Omental fat pad (tissue), 3 donors: ENCODE measurements at regions not wholly inside any gene's neighbourhood (a gene's known extent, or its start where the extent isn't known, plus 50 kb on each side); places are given as distances from the start of the nearest gene placed in this dataset.

Experiments
- ATAC-seq: fragments of 150-250 bp; one replicate; pipeline ENCODE4 v1.9.1; 2016; ENCODE audit warnings: mild to moderate bottlenecking, moderate library complexity; ENCODE audit not compliant: low FRiP score
- DNase-seq: peaks from one replicate; pipeline ENCODE4 v3.0.0-alpha.2; 2019; ENCODE audit warnings: low spot score
- CTCF ChIP-seq, 3 donors: fragments of 450-650 bp; IDR thresholded peaks; one replicate each; pipeline ENCODE4 v1.5.1; 2016 to 2017; ENCODE audit warnings: antibody characterized with exemption in 3 of 3, mild to moderate bottlenecking in 3 of 3, moderate library complexity in 2 of 3

- ATAC-seq (no peak), DNase-seq (no peak)
Measured at GRCh38 chr2:241943209-241943850, 73.8 kb downstream of the RTP5 start.

GRCh38 chr2:241943961-241944575 lies 74.5 kb downstream of the RTP5 start:
- no peak for ATAC-seq
- TF ChIP-seq CTCF (IDR thresholded peaks at IDR 0.05), result no peak
- no peak for DNase-seq

More at GRCh38 chr2:241943209-241943850, 73.8 kb downstream of the RTP5 start:
- TF ChIP-seq CTCF (IDR thresholded peaks at IDR 0.05), result no peak

GRCh38 chr2:241944821-241945220 lies 75.3 kb downstream of the RTP5 start:
- ATAC-seq, result no peak
- no peak for DNase-seq

DNA sequence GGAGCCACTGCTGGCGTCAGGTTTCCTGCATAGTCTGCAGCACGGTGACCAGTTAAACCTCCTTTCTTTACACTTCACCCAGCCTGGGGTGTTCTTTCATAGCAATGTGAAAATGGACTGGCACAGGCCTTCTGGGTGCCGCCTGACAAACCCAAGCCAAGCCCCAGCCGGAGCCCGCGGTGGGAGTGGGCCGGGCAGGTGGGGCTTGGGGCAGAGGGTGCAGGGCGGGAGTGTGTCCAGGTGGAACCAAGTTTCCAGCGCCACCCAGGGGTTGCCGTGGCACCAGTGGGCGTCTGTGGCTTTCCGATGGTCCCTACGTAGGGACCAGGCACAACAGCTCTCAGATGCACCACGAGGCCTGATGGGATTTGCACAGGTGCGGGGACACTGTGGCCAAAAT lies 75.8 kb downstream of the RTP5 start:
- TF ChIP-seq CTCF (IDR thresholded peaks at IDR 0.05), result no peak
- DNase-seq (no peak), ATAC-seq (no peak)

More at GRCh38 chr2:241944821-241945220, 75.3 kb downstream of the RTP5 start:
- no peak for TF ChIP-seq CTCF (IDR thresholded peaks at IDR 0.05)

DNA sequence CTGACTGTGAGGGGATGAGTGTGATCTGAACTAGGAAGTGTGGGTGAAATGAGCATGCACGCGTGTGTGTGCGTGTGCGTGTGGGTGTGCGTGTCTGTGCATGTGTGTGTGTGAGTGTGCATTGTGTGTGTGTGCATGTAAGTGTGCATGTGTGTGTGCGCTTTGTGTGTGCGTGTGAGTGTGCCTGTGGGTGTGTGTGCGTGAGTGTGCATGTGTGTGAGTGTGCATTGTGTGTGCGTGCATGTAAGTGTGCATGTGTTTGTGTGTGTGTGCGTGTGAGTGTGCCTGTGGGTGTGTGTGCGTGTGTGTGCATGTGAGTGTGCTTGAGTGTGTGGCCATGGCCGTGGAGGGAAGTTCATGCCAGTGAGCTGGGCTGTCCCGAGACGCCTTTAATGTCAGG lies 76.3 kb downstream of the RTP5 start:
- no peak for TF ChIP-seq CTCF (IDR thresholded peaks at IDR 0.05)
- ATAC-seq (no peak), DNase-seq (no peak)

DNA sequence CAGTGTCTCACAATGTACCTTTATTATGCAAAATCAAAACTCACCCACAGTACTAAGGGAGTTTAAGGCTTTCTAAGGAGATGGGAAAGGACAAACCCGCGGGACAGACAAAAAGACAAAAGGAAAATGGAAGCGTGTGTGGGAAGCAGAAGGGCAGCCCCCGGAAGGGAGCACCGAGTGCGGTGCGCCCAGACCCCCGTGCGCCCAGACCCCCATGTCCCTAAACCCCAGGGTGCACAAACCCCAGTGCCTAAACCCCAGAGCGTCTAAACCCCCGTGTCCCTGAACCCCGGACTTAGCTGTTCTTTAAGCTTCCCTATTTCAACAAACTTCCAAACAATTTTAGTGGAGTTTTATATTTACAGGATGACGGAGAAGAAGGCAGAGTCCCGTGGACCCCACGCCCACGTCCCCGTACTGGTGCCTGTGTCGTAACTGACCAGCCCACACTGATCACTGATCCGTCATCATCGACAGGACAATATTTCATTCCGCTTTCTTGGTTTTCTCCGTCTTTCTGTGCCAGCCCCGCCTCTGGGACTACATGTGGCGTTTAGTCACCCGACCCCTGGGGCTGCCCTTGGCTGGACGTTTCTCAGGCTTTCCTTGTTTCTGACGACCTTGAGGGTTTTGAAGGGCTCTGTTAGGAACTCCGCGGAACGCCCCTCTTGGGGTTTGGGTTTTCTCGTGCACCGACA lies 76.9 kb downstream of the RTP5 start:
- ATAC-seq (no peak), DNase-seq (no peak)
- TF ChIP-seq CTCF (IDR thresholded peaks at IDR 0.05), result no peak

DNA sequence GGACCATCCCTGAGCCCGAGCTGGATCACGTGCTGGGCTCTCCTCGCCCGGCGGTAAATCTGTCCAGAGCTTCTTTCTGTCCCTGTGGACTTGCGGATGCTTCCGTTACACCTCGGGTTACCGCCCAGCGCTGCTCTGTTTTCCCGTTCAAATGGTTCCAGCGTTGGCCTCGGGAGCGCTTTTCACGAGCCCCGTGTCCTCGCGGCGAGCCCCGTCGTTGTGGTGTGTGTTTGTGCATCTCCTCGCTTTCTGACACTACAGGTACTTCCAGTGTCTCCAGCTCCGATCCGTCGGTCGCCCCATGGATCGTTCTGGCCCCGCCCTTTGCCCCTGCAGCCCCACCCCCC lies 77.4 kb downstream of the RTP5 start:
- no peak for TF ChIP-seq CTCF (IDR thresholded peaks at IDR 0.05)
- no peak for DNase-seq
- ATAC-seq, result no peak
